Sciatic nerve (tissue), 2 donors: ENCODE measurements at regions not wholly inside any gene's neighbourhood (a gene's known extent, or its start where the extent isn't known, plus 50 kb on each side); places are given as distances from the start of the nearest gene placed in this dataset.

ENCODE experiments used
- ATAC-seq: fragments of 200-7000 bp; cut with Tn5 transposase; one replicate; pipeline ENCODE4 v1.9.1; 2020; ENCODE audit warnings: mild to moderate bottlenecking, moderate library complexity
- DNase-seq: peaks from one replicate; pipeline ENCODE4 v3.0.0-alpha.2; 2020; ENCODE audit warnings: low spot score
- intact Hi-C: fragments of 100-400 bp; cut with DNase I; formaldehyde crosslinking; loops from one replicate; pipeline ENCODE4 v1.14.2; 2022
- donor health status: DM: no; HTN: no; CAD: no.
- donor health status: DM: no; HTN: no; CAD: no.

GRCh38 chr18:75132098-75132870 is 76.7 kb downstream of the PTGR3 start:
- intact Hi-C loops = no loop called here
- ATAC-seq (no peak), DNase-seq (no peak)

GRCh38 chr18:75131381-75132000 is 77.4 kb downstream of the PTGR3 start:
- no peak for DNase-seq
- ATAC-seq = peak; percentile 52
- intact Hi-C loops = no loop called here

- ATAC-seq (peak; percentile 63), DNase-seq (no peak)
- intact Hi-C loops = no loop called here
Measured at GRCh38 chr18:75130591-75131328, 78.2 kb downstream of the PTGR3 start.

- intact Hi-C loops = no loop called here
- no peak for DNase-seq
- ATAC-seq = no peak
Measured at GRCh38 chr18:75129717-75130477, 79.0 kb downstream of the PTGR3 start.

GRCh38 chr18:75128911-75129716 is 79.8 kb downstream of the PTGR3 start:
- intact Hi-C loops = no loop called here
- no peak for DNase-seq
- no peak for ATAC-seq

- DNase-seq (no peak), ATAC-seq (no peak)
- intact Hi-C loops = no loop called here
Measured at GRCh38 chr18:75128051-75128605, 80.8 kb downstream of the PTGR3 start.

GRCh38 chr18:75127143-75128021 is 81.6 kb downstream of the PTGR3 start:
- no peak for DNase-seq
- intact Hi-C loops = no loop called here
- ATAC-seq = no peak

GRCh38 chr18:75125382-75126331 is 83.3 kb downstream of the PTGR3 start:
- ATAC-seq (peak; percentile 15), DNase-seq (no peak)
- intact Hi-C loops = no loop called here

GRCh38 chr18:75124991-75125381 is 84.0 kb downstream of the PTGR3 start:
- ATAC-seq (no peak), DNase-seq (no peak)
- intact Hi-C loops = no loop called here

GRCh38 chr18:75124551-75124950 is 84.4 kb downstream of the PTGR3 start:
- DNase-seq (no peak), ATAC-seq (no peak)
- intact Hi-C loops = no loop called here

- DNase-seq = no peak
- ATAC-seq = no peak
- intact Hi-C loops = no loop called here
Measured at GRCh38 chr18:75123113-75123512, 85.8 kb downstream of the PTGR3 start.

GRCh38 chr18:75122334-75122958 is 86.5 kb downstream of the PTGR3 start:
- intact Hi-C loops = no loop called here
- ATAC-seq (no peak), DNase-seq (no peak)

- DNase-seq (no peak), ATAC-seq (no peak)
- intact Hi-C loops = no loop called here
Measured at GRCh38 chr18:75121266-75121665, 87.7 kb downstream of the PTGR3 start.

GRCh38 chr18:75120521-75120920 is 88.4 kb downstream of the PTGR3 start:
- ATAC-seq (no peak), DNase-seq (no peak)
- intact Hi-C loops = no loop called here

- intact Hi-C loops = no loop called here
- DNase-seq (no peak), ATAC-seq (no peak)
Measured at GRCh38 chr18:75116809-75117208, 92.1 kb downstream of the PTGR3 start.

GRCh38 chr18:75116165-75116564 is 92.8 kb downstream of the PTGR3 start:
- intact Hi-C loops = no loop called here
- ATAC-seq = no peak
- DNase-seq = no peak
